Natural killer cell (primary cell): ENCODE measurements at regions not wholly inside any gene's neighbourhood (a gene's known extent, or its start where the extent isn't known, plus 50 kb on each side); places are given as distances from the start of the nearest gene placed in this dataset.

Experiments
- ATAC-seq, 3 donors: fragments of 150-1000 bp in 2 of 3; fragments of 200-7000 bp in 1 of 3; cut with Tn5 transposase; 1 replicate in 1 of 3; 2 replicates in 2 of 3; pipeline ENCODE4 v1.10.0; 2021; ENCODE audit warnings: mild to moderate bottlenecking in 2 of 3, moderate library complexity in 2 of 3
- DNase-seq, 2 donors: peaks; one replicate each; pipeline versions ENCODE4 v3.0.0 to v3.0.0-alpha.2; 2013 to 2021; ENCODE audit warnings: mixed read lengths in 1 of 2
- H3K27ac ChIP-seq: one replicate; pipeline ENCODE4 v1.5.1; 2013; ENCODE audit warnings: mild to moderate bottlenecking, low read length
- H3K27me3 ChIP-seq: one replicate; pipeline ENCODE4 v1.6.1; 2013; ENCODE audit warnings: low read length; ENCODE audit not compliant: control insufficient read depth, insufficient read depth
- H3K36me3 ChIP-seq: one replicate; pipeline ENCODE4 v1.6.1; 2013; ENCODE audit warnings: low read length; ENCODE audit not compliant: control insufficient read depth, insufficient read depth
- H3K4me1 ChIP-seq: one replicate; pipeline ENCODE4 v1.6.1; 2013; ENCODE audit warnings: low read length; ENCODE audit not compliant: control insufficient read depth, insufficient read depth
- H3K4me3 ChIP-seq: one replicate; pipeline ENCODE4 v1.5.1; 2013; ENCODE audit warnings: low read length
- H3K9me3 ChIP-seq: one replicate; pipeline ENCODE4 v1.6.1; 2013; ENCODE audit warnings: low read length; ENCODE audit not compliant: control insufficient read depth, insufficient read depth
- H3K27ac Mint-ChIP-seq, 2 donors: one replicate each; pipeline ENCODE4 v1.8.0; 2022; ENCODE audit warnings: mild to moderate bottlenecking in 2 of 2, mixed read lengths in 2 of 2, moderate library complexity in 1 of 2
- H3K27me3 Mint-ChIP-seq, 2 donors: one replicate each; pipeline ENCODE4 v1.8.0; 2022; ENCODE audit warnings: low read depth in 2 of 2, mixed read lengths in 2 of 2
- H3K36me3 Mint-ChIP-seq: one replicate; pipeline ENCODE4 v1.8.0; 2022; ENCODE audit warnings: mixed read lengths
- H3K4me1 Mint-ChIP-seq, 2 donors: one replicate each; pipeline ENCODE4 v1.8.0; 2022; ENCODE audit warnings: mixed read lengths in 2 of 2
- H3K4me3 Mint-ChIP-seq: one replicate; pipeline ENCODE4 v1.8.0; 2022; ENCODE audit warnings: mild to moderate bottlenecking, moderate library complexity, mixed read lengths
- H3K9me3 Mint-ChIP-seq, 2 donors: one replicate each; pipeline ENCODE4 v1.8.0; 2022; ENCODE audit warnings: mixed read lengths in 2 of 2
- CTCF ChIP-seq: fragments of 200-600 bp; IDR thresholded peaks from one replicate; pipeline ENCODE4 v1.8.0; 2022; ENCODE audit warnings: antibody characterized with exemption
- WGBS: methylation state at CpG from one replicate; pipeline ENCODE4 v1.1.7; 2013; ENCODE audit warnings: missing lambda C conversion rate; ENCODE audit not compliant: insufficient coverage; 5-methylcytosine and 5-hydroxymethylcytosine counted together
- intact Hi-C: fragments of 100-400 bp; cut with micrococcal nuclease; formaldehyde crosslinking; loops from one replicate; pipeline ENCODE4 v1.14.2; 2022

DNA sequence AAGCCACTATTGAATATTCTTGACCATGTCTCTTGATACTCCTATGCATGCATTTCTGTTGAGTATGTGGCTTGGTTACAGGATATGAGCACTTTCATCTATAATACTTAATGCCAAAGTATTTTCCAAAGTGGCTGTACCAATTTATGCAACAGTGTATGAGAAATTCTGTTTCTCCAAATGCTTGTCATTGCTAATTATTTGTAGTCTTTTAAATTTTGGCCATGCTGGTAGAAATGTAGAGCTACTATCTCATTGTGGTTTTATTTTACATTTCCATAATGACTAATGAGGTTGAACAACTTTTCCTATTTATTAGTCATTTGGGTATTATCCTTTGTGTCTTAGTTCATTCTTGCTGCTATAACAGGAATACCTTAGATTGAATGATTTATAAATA is 71.4 kb upstream of the TSPAN2 start:
- Histone ChIP-seq H3K4me3 (no peak overlapping the region), H3K27ac (no peak overlapping the region), H3K27me3 (no peaks in the 10 kb centered on the region), H3K36me3 (no peaks in the 10 kb centered on the region), H3K9me3 (no peaks in the 10 kb centered on the region), H3K4me1 (no peaks in the 10 kb centered on the region)
- DNase-seq (no peak), ATAC-seq (no peak)
- peaks cover 13 to 28% of the 10 kb centered on the region in 2 donors for H3K27me3 Mint-ChIP-seq
- TF ChIP-seq CTCF = no peak
- no peak overlapping the region for H3K27ac Mint-ChIP-seq
- H3K4me3 Mint-ChIP-seq = no peak overlapping the region
- no peaks in the 10 kb centered on the region for H3K36me3 Mint-ChIP-seq
- no peaks in the 10 kb centered on the region for H3K4me1 Mint-ChIP-seq
- no peaks in the 10 kb centered on the region for H3K9me3 Mint-ChIP-seq
- intact Hi-C loops = no loop called here

GRCh38 chr1:115159958-115160357 is 70.7 kb upstream of the TSPAN2 start:
- intact Hi-C loops = no loop called here
- Mint-ChIP-seq H3K27ac (no peak overlapping the region), H3K4me3 (no peak overlapping the region), H3K36me3 (no peaks in the 10 kb centered on the region), H3K4me1 (no peaks in the 10 kb centered on the region), H3K27me3 (peaks cover 13 to 20% of the 10 kb centered on the region in 2 donors), H3K9me3 (no peaks in the 10 kb centered on the region)
- Histone ChIP-seq H3K4me1 (no peaks in the 10 kb centered on the region), H3K36me3 (no peaks in the 10 kb centered on the region), H3K9me3 (no peaks in the 10 kb centered on the region), H3K4me3 (no peak overlapping the region), H3K27ac (no peak overlapping the region), H3K27me3 (no peaks in the 10 kb centered on the region)
- no peak for TF ChIP-seq CTCF
- ATAC-seq (no peak), DNase-seq (no peak)

GRCh38 chr1:115158181-115158580 is 68.9 kb upstream of the TSPAN2 start:
- TF ChIP-seq CTCF = no peak
- 93% methylated on average over 2 of the region's 2 CpGs for WGBS
- H3K27ac Mint-ChIP-seq = no peak overlapping the region

DNA sequence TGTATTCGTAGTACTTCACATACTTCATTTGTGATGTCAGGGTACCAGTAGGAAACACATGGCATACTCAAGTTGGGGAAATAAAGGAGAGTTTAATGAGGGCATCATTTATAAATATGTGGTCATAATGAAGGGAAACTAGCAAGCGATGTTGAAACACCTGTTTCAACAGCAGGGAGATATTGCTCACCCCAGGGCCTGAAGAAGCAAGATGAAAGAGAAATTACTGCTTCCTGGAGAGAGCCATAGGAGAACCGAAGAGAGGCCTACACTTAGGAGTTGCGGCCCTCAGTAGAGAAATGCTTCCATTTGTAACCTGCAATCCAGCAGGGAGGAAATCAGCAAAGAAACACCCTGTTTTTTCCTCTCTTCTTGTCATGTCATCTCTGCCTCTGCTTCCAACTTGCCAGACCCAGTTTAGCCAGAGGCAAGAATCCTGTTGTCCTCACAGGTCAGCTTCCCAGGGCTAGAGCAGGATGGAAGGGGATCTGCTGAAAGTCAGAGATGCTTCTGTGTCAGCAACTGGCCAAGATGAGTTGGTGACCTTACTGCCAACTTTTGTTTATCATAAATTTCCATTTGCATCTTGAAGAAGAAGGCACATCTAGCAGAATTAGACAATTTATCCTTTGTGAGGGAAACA is 67.6 kb upstream of the TSPAN2 start:
- Mint-ChIP-seq H3K27me3 (peaks cover 14% of the 10 kb centered on the region in 2 donors), H3K4me1 (no peaks in the 10 kb centered on the region), H3K27ac (no peak overlapping the region), H3K4me3 (no peak overlapping the region), H3K36me3 (no peaks in the 10 kb centered on the region), H3K9me3 (no peaks in the 10 kb centered on the region)
- Histone ChIP-seq H3K4me3 (no peak overlapping the region), H3K9me3 (no peaks in the 10 kb centered on the region), H3K27me3 (no peaks in the 10 kb centered on the region), H3K36me3 (no peaks in the 10 kb centered on the region), H3K4me1 (no peaks in the 10 kb centered on the region), H3K27ac (no peak overlapping the region)
- ATAC-seq (no peak), DNase-seq (no peak)
- intact Hi-C loops = no loop called here
- 92% methylated on average over 4 of the region's 4 CpGs for WGBS
- no peak for TF ChIP-seq CTCF

More at GRCh38 chr1:115158181-115158580, 68.9 kb upstream of the TSPAN2 start:
- H3K9me3 Mint-ChIP-seq = no peaks in the 10 kb centered on the region
- no peaks in the 10 kb centered on the region for H3K4me1 Mint-ChIP-seq
- no peaks in the 10 kb centered on the region for H3K9me3 ChIP-seq
- H3K36me3 ChIP-seq = no peaks in the 10 kb centered on the region
- no peaks in the 10 kb centered on the region for H3K27me3 ChIP-seq
- H3K4me3 ChIP-seq = no peak overlapping the region
- H3K4me1 ChIP-seq = no peaks in the 10 kb centered on the region
- peaks cover 14% of the 10 kb centered on the region in 2 donors for H3K27me3 Mint-ChIP-seq
- DNase-seq (no peak), ATAC-seq (no peak)
- no peaks in the 10 kb centered on the region for H3K36me3 Mint-ChIP-seq
- no peak overlapping the region for H3K4me3 Mint-ChIP-seq
- no peak overlapping the region for H3K27ac ChIP-seq
- intact Hi-C loops = no loop called here
